ENCODE measurements at regions not wholly inside any gene's neighbourhood (a gene's known extent, or its start where the extent isn't known, plus 50 kb on each side); places are given as distances from the start of the nearest gene placed in this dataset.

GRCh38 chr15:98386561-98386960 is 261.8 kb upstream of the IGF1R start:
- DNase-seq (ENCODE audit: low spot score) = no peak

GRCh38 chr15:98387866-98388265 is 260.5 kb upstream of the IGF1R start:
- no peak for DNase-seq (ENCODE audit: low spot score)

DNA sequence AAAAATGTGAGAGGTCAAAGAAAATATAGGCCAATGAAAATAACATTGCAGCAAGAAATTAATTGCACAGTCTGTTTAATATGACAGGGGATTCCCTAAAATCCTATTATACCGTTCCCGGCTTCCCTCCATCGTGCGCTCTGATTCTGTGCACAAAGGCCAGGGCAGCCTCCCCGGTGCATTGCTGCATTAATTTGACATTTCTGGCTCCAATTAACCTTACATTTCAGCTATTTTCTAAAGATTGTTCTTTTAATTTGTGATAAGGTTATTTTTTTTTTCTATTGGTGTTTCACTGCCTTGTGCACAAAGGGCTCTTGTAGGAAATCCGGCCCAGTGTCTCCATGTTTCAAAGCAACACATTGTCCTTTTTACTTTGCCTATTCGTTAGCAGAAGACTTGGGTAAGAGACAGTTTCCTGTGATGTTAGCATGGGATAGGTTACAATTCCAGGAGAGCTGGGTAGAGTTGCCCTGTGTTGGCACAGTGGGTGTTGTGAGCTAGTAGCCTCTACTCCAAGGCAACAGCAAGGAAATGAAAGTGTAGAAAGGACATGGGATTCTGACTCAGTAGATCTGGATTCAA is 257.3 kb upstream of the IGF1R start:
- DNase-seq (ENCODE audit: low spot score) = no peak

DNA sequence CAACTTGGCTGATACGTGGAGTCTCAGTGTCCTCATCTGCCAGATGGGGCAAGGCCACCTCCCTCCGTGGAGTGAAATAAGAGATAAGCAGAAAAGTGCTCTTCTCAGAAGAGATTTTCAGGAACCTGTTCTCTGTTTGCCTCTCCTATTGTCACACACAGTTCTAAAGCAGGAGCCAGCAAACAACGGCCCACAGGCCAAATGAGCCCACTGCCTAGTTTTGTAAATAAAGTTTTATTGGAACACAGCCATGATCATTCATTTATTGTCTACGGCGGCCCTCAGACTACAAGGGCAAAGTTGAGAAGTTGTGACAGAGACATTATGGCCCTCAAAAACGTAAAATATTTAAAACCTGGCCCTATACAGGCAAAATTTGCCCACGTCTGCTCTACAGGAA is 256.8 kb upstream of the IGF1R start:
- DNase-seq (ENCODE audit: low spot score) = no peak

DNA sequence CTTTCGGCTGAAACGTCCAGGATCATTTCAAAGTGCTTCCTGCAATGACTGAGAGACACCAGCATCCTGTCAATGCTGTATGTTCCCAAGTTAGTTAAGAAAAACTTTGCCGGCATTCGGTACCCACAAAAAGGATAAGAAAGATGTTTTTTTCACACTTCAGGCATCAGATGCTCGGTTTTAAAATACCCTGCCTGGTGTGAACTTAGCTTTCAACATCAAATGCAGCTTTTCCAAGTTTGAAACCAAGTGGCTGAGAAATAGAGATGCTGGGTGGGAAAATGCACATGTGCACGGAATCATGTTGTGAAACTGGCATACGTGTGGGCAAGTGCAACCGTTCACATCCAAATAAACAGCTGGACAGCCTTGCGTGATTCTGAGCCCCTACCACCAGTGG is 254.9 kb upstream of the IGF1R start:
- DNase-seq (ENCODE audit: low spot score) = no peak

GRCh38 chr15:98394546-98394945 is 253.8 kb upstream of the IGF1R start:
- DNase-seq (ENCODE audit: low spot score) = no peak

GRCh38 chr15:98395974-98396610 is 252.2 kb upstream of the IGF1R start:
- no peak for DNase-seq (ENCODE audit: low spot score)

- no peak for DNase-seq (ENCODE audit: low spot score)
Observed at GRCh38 chr15:98397419-98397818, 250.9 kb upstream of the IGF1R start.

DNA sequence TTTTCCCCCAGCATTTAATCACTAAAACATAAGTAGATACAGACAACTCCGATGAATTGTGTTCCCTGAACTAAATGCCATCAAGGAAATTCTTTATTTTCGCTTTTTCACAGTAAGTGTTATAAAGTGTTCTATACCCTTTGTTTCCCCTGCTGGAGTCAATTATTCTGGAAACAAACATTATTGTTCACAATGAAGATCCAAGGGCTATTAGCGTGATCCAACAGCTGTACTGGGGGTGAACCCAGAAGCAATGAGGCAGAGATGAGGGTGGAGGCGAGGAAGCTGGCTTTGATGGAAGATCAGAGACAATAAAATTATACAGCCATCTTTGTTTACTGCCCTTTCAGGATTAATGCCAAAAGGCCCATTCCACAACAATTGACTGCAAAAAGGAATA is 250.3 kb upstream of the IGF1R start:
- DNase-seq (ENCODE audit: low spot score) = no peak

DNA sequence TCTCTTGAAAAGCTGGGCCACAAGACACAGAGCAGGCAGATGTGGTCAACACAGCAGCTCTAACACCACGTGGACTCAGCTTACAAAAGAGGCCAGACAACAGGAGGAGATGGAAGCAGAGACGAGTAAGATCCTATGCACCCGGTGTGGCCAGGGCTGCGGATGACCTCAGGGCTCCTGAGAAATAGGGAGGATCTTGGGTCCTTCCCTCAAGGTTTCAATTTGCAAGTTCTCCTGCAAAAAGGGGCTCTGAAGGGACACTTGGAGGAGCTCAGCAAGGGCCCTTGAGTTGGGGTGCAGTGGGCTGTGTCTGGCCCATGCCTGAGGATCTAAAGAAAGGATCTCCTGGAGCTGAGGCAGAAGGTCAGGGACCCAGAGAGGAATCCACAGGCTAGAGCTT is 249.5 kb upstream of the IGF1R start:
- DNase-seq (ENCODE audit: low spot score) = no peak

- no peak for DNase-seq (ENCODE audit: low spot score)
Observed at GRCh38 chr15:98400120-98400519, 248.2 kb upstream of the IGF1R start.

DNA sequence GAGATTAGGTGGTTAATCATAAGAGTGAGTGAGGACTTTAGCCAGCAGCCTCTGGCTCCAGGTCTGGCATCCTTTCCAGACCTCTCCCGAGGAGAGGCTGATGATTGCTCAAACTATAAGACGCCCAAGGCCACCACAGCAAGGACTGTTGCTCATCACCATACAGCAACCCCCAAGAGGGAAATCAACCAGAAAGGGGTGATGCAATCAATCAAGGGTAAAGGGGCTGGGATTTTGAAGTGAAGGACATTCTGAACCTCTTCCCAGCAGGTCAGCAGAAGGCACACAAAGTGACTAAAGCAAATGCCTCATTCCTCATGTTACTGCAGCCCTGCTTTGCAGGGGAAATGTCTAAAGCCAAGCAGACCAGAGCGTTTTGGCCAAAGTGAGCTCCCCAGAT is 247.3 kb upstream of the IGF1R start:
- no peak for DNase-seq (ENCODE audit: low spot score)

DNA sequence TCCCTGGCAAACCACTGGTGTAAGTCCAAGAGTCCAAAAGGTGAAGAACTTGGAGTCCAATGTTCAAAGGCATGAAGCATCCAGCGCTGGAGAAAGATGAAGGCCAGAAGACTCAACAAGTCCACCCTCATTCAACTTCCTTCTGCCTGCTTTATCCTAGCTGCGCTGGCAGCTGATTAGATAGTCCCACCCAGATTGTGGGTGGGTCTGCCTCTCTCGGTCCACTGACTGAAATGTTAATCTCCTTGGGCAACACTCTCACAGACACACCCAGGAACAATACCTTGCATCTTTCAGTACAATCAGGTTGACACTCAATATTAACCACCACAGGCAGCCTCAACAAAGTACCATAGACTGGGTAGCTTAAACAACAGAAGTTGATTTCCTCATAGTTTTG is 245.9 kb upstream of the IGF1R start:
- no peak for DNase-seq (ENCODE audit: low spot score)

DNA sequence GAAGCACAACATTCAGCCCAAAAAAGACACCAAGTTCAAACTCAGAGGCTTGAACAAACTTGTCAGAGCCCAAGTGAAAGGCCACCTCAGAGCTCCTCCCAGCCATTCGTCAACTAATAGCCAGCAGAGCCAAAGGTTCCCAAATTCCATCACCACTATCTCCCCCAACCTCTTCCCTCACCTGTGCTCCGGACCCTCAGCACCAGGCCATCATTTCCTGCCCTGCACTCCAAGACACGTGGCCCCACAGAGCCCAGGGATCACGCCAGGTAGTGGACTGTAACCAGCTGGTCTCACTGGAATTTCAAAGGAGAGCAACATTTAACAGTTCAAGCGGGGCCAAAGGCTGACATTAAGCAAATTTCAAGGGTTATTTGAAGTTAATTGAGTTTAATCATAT is 245.2 kb upstream of the IGF1R start:
- no peak for DNase-seq (ENCODE audit: low spot score)

DNA sequence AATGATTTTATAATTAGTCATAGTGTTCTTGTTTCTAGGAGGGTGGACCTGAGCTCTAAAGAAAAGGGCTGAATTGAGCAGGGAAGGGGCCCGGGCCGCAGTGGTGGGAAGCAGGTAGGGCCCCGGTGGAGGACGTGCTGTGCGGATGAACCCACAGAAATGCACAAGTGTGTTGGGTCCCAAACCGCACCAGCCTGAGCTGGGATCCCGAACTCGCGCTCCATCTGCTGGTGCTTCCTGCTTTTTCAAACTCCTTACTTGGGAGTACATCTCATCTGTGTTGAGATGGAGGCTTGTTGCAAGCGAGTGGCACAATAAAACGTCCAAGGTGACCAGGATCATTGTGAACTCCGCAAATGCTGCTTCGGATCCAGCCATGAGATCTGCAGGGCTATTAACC is 244.8 kb upstream of the IGF1R start:
- DNase-seq (ENCODE audit: low spot score) = no peak

- no peak for DNase-seq (ENCODE audit: low spot score)
Observed at GRCh38 chr15:98405013-98405412, 243.3 kb upstream of the IGF1R start.

- no peak for DNase-seq (ENCODE audit: low spot score)
Observed at GRCh38 chr15:98408231-98408630, 240.1 kb upstream of the IGF1R start.

DNA sequence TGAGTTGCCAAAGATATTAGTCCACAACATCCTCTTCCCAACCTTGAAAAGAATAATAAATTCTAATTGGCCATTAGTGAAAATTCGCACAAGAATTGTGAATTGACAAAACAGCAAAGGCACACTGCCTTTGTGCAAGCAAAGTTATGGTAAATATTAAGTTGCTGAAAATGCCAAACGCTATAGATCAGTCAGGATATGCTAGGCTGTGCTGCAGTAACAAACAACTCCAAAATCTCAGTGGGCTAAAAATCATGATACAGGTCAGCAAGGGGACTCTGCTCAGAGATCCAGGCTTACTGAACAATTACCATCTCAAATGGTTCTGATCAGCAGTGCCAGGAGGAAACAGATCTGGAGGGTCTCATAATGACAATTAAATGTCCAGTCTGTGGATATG is 238.0 kb upstream of the IGF1R start:
- no peak for DNase-seq (ENCODE audit: low spot score)

- DNase-seq (ENCODE audit: low spot score) = no peak
Observed at GRCh38 chr15:98412852-98413251, 235.5 kb upstream of the IGF1R start.

GRCh38 chr15:98413933-98414546 is 234.3 kb upstream of the IGF1R start:
- no peak for DNase-seq (ENCODE audit: low spot score)

- no peak for DNase-seq (ENCODE audit: low spot score)
Observed at GRCh38 chr15:98416222-98416855, 232.0 kb upstream of the IGF1R start.

GRCh38 chr15:98417346-98417745 is 231.0 kb upstream of the IGF1R start:
- no peak for DNase-seq (ENCODE audit: low spot score)

DNA sequence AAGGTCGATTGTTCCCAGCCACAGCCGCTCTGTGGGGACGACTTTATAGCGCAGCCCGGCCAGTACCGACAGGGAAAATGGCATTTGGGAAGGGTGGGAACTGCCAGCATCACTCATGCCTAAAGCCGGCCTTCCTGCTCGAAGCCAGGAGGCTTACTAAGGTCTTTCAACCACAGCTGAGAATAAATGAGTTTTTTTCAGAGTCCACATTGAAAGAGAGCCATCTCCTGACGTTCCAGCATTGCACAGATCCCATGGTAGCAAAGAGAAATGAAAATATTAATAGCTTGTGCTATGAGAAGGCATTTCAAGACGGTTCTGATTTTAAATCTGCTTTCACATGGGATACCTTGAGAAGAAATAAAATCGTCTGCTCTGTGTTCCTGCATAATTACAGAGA is 230.2 kb upstream of the IGF1R start:
- no peak for DNase-seq (ENCODE audit: low spot score)

All from activated CD4-positive, alpha-beta T cell treated with anti-CD3 and anti-CD28 coated beads, Interleukin-2, Interleukin-4, amounts not matched to agents 100 ng/mL and 50 ng/mL, durations not matched to agents 16 hours and 8 hours (primary cell).